Fibroblast of lung (primary cell): ENCODE measurements at regions not wholly inside any gene's neighbourhood (a gene's known extent, or its start where the extent isn't known, plus 50 kb on each side); places are given as distances from the start of the nearest gene placed in this dataset.

Experiments used
- EZH2 ChIP-seq: IDR thresholded peaks from 2 replicates; pipeline ENCODE4 v1.5.1; 2012; ENCODE audit warnings: low read length, control low read depth, mild to moderate bottlenecking; ENCODE audit errors: missing control alignments
- TF ChIP-seq, protein P1 (sequence below), 2 donors: IDR thresholded peaks in 1 of 2; conservative IDR thresholded peaks in 1 of 2; 1 replicate in 1 of 2; 2 replicates in 1 of 2; pipeline ENCODE4 v1.5.1; 2011 to 2012; ENCODE audit warnings: low read length in 2 of 2, control low read depth in 1 of 2, inconsistent platforms in 1 of 2, low read depth in 1 of 2, mild to moderate bottlenecking in 1 of 2

DNA sequence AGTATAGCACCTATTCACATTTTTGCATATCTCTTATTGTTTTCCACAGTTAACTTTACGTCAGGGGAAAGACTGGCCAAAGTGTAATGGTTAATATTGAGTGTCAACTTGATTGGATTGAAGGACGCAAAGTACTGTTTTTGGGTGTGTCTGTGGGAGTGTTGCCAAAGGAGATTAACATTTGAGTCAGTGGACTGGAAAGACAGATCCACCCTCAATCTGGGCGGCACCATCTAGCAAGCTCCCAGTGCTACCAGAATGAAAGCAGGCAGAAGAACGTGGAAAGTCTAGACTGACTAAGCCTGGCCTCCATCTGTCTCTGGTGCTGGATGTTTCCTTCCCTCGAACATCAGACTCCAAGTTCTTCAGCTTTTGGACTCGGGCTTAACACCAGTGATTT is 1900.7 kb upstream of the RAG2 start:
- TF ChIP-seq, protein P1, sequence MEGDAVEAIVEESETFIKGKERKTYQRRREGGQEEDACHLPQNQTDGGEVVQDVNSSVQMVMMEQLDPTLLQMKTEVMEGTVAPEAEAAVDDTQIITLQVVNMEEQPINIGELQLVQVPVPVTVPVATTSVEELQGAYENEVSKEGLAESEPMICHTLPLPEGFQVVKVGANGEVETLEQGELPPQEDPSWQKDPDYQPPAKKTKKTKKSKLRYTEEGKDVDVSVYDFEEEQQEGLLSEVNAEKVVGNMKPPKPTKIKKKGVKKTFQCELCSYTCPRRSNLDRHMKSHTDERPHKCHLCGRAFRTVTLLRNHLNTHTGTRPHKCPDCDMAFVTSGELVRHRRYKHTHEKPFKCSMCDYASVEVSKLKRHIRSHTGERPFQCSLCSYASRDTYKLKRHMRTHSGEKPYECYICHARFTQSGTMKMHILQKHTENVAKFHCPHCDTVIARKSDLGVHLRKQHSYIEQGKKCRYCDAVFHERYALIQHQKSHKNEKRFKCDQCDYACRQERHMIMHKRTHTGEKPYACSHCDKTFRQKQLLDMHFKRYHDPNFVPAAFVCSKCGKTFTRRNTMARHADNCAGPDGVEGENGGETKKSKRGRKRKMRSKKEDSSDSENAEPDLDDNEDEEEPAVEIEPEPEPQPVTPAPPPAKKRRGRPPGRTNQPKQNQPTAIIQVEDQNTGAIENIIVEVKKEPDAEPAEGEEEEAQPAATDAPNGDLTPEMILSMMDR (conservative IDR thresholded peaks at IDR 0.05 in 1 of 2, IDR thresholded peaks at IDR 0.05 in 1 of 2; ENCODE audit: low read depth in 1 of 2, low read length in 2 of 2): no peak
- TF ChIP-seq EZH2: no peak
